ENCODE measurements at regions not wholly inside any gene's neighbourhood (a gene's known extent, or its start where the extent isn't known, plus 50 kb on each side); places are given as distances from the start of the nearest gene placed in this dataset.
"Not testable (repeated sequence)": the region's sequence is repeated elsewhere in the genome, so short reads cannot be mapped to it uniquely, and the experiment has no call there.

DNA sequence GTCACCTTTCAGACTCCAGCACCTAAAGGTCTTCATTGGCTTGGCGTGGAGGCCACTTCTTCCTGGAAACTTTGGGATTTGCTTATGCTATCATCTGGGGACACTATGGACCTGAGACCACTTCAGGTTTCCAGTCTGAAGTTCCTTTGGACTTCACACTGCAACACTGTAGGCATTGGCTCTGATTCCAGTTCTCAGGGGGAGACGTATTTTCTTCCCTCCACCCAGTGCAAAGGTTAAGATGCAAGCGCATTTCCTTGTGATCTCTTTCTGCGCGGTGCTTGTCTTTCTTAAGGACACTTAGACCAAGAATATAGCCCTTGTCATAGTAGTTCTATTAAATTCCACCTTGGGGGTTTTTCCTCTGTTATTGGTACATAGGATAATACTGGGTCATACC lies 299.8 kb downstream of the TSHZ3 start:
- Histone ChIP-seq H3K9me3 (no peaks in the 10 kb centered on the region), H3K27me3 (no peaks in the 10 kb centered on the region), H3K4me3 (no peak overlapping the region), H3K4me1 (no peaks in the 10 kb centered on the region), H3K36me3 (no peaks in the 10 kb centered on the region), H3K27ac (no peak overlapping the region)
- TF ChIP-seq, protein P1, sequence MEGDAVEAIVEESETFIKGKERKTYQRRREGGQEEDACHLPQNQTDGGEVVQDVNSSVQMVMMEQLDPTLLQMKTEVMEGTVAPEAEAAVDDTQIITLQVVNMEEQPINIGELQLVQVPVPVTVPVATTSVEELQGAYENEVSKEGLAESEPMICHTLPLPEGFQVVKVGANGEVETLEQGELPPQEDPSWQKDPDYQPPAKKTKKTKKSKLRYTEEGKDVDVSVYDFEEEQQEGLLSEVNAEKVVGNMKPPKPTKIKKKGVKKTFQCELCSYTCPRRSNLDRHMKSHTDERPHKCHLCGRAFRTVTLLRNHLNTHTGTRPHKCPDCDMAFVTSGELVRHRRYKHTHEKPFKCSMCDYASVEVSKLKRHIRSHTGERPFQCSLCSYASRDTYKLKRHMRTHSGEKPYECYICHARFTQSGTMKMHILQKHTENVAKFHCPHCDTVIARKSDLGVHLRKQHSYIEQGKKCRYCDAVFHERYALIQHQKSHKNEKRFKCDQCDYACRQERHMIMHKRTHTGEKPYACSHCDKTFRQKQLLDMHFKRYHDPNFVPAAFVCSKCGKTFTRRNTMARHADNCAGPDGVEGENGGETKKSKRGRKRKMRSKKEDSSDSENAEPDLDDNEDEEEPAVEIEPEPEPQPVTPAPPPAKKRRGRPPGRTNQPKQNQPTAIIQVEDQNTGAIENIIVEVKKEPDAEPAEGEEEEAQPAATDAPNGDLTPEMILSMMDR (IDR thresholded peaks at IDR 0.05), result no peak
- no peak for DNase-seq (ENCODE audit: low spot score in 2 of 2)
- intact Hi-C loops (cut with DNase I), result no loop called here

DNA sequence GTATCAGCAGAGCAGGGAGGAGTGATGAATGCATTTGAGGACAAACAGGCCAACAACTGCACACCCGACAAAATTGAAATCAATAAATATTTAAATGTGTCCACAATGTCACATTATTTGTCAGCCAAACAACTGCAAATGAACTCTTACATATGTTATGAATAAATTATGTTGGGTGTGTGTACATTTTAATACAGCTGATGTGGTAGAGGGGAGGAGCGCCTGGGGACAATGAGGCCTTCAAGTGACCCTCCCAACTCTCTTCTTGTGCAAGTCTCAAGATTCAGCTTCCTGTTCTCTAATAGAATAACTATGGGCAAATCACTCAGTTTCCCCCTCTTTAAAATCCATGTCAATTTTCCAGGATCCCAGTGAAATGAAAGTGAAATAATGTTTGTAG lies 303.2 kb downstream of the TSHZ3 start:
- Histone ChIP-seq H3K27me3 (no peaks in the 10 kb centered on the region), H3K4me3 (no peak overlapping the region), H3K4me1 (no peaks in the 10 kb centered on the region), H3K27ac (no peak overlapping the region), H3K9me3 (no peaks in the 10 kb centered on the region), H3K36me3 (no peaks in the 10 kb centered on the region)
- DNase-seq (ENCODE audit: low spot score in 2 of 2), result no peak
- intact Hi-C loops (cut with DNase I), result no loop called here
- TF ChIP-seq, protein P1 (IDR thresholded peaks at IDR 0.05), result no peak

DNA sequence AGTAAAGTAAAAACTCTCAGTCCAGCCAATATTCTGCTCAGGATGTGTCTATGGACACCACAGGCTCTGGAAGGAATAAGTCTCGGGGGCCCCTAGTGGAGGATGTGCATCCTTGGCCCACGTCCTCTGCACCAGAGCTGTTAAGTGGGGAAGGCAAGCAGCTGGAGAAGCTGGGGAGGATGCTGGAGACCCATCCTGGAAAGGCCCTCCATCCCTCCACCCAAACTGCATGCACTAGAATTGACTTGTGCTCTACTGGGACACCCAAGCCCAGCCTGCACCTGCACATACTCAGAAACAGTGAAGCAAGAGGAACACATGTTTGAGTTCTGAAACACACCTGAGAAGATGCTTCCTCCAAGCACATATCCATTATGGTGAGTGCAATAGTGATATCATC lies 307.8 kb downstream of the TSHZ3 start:
- intact Hi-C loops (cut with DNase I), result no loop called here
- H3K4me1 ChIP-seq, result no peaks in the 10 kb centered on the region
- DNase-seq (ENCODE audit: low spot score in 2 of 2), result no peak
- H3K36me3 ChIP-seq, result no peaks in the 10 kb centered on the region
- no peaks in the 10 kb centered on the region for H3K27me3 ChIP-seq
- H3K27ac ChIP-seq, result no peak overlapping the region
- TF ChIP-seq, protein P1 (IDR thresholded peaks at IDR 0.05), result no peak
- no peaks in the 10 kb centered on the region for H3K9me3 ChIP-seq
- H3K4me3 ChIP-seq, result no peak overlapping the region

DNA sequence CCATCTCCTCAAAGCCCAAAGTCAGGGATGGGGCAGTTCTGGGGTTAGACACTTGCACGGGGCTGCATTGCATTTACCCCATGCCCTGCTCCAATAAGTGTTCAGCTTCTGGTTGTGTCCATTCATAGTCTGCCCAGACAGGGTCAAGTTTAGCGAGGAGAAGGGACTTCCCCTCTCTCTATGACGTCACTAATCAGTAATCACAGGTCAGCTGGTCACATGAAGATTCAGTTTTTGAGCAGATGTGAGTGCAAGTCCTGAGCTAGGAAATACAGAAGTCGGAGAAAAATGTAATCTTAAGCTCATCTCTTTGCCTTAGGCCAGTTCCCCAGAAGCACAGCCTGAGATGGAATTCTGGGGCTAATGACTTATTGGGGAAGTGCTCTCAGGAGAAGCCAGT lies 310.1 kb downstream of the TSHZ3 start:
- intact Hi-C loops (cut with DNase I), result no loop called here
- Histone ChIP-seq H3K27me3 (no peaks in the 10 kb centered on the region), H3K9me3 (no peaks in the 10 kb centered on the region), H3K4me1 (no peaks in the 10 kb centered on the region), H3K27ac (no peak overlapping the region), H3K36me3 (no peaks in the 10 kb centered on the region), H3K4me3 (no peak overlapping the region)
- TF ChIP-seq, protein P1 (IDR thresholded peaks at IDR 0.05), result no peak
- DNase-seq (ENCODE audit: low spot score in 2 of 2), result no peak

DNA sequence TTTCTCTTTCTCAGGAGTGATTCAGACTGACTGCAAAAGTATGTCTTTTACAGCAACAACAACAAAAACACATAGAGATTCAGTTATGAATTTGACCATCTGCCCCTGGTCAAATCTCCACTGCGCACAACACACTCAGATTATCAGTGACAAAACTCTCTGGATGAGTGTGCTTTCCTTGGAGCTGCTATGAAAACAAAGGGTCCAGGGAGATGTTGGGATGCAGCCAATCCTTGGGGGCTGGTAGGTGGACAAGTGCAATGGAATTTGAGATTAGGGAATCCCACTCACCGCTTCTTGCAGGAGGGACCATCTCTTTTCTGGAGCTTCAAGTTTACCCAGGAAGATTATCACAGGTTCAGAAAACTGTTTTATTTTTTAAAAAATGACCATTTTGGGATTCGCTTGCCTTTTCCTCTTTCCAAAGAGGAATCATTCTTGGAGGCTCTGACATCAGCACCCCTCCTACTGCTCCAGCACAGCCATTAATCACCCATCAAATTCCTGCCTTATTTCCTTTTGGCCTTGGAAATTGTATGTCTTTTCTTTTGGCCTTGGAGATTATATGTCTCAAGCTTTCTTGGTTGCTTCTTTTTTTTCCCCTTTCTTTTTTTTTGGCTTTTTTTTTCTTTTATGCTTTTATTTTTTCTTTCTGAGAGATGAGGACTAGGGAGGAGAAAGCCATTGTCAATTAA lies 311.8 kb downstream of the TSHZ3 start:
- H3K27ac ChIP-seq, result no peak overlapping the region
- H3K9me3 ChIP-seq, result no peaks in the 10 kb centered on the region
- H3K36me3 ChIP-seq, result no peaks in the 10 kb centered on the region
- no peak overlapping the region for H3K4me3 ChIP-seq
- H3K4me1 ChIP-seq, result no peaks in the 10 kb centered on the region
- H3K27me3 ChIP-seq, result no peaks in the 10 kb centered on the region
- DNase-seq (ENCODE audit: low spot score in 2 of 2), result no peak
- TF ChIP-seq, protein P1 (IDR thresholded peaks at IDR 0.05), result no peak
- intact Hi-C loops (cut with DNase I), result no loop called here

DNA sequence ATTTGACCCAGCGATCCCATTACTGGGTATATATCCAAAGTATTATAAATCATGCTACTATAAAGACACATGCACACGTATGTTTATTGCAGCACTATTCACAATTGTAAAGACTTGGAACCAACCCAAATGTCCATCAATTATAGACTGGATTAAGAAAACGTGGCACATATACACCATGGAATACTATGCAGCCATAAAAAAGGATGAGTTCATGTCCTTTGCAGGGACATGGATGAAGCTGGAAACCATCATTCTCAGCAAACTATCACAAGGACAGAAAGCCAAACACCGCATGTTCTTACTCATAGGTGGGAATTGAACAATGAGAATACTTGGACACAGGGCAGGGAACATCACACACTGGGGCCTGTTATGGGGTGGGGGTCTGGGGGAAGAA lies 317.8 kb downstream of the TSHZ3 start:
- intact Hi-C loops (cut with DNase I); DNase-seq (ENCODE audit: low spot score in 2 of 2); H3K27me3 ChIP-seq: not testable (repeated sequence)

More for the DNA sequence above, 317.8 kb downstream of the TSHZ3 start:
- not testable (repeated sequence) for H3K36me3 ChIP-seq, H3K4me3 ChIP-seq, H3K27ac ChIP-seq, H3K4me1 ChIP-seq, H3K9me3 ChIP-seq

All from ascending aorta (tissue), 2 donors.